Activated CD8-positive, alpha-beta T cell treated with anti-CD3 and anti-CD28 coated beads, Interleukin-2, amount 10 ng/mL, durations not matched to agents 7 days and 5 days (primary cell): ENCODE measurements at regions not wholly inside any gene's neighbourhood (a gene's known extent, or its start where the extent isn't known, plus 50 kb on each side); places are given as distances from the start of the nearest gene placed in this dataset.
A peak's percentile ranks its signal among the peaks of the same experiment; 100 is the strongest.
"Not testable (repeated sequence)": the region's sequence is repeated elsewhere in the genome, so short reads cannot be mapped to it uniquely, and the experiment has no call there.

Experiments used
- ATAC-seq: fragments of 150-1000 bp; cut with Tn5 transposase; one replicate; pipeline ENCODE4 v1.10.0; 2021; ENCODE audit warnings: moderate library complexity
- CTCF ChIA-PET: fragments of 350-600 bp; sonication (Branson Sonifier 250); formaldehyde crosslinking; loops from one replicate; lab custom pipeline; 2021; ENCODE audit warnings: antibody characterized with exemption; lab: Charles Lee
- POLR2A ChIA-PET: fragments of 350-600 bp; sonication (Branson Sonifier 250); formaldehyde crosslinking; loops from one replicate; lab custom pipeline; 2021; ENCODE audit warnings: antibody characterized with exemption; lab: Charles Lee
- DNase-seq: peaks from one replicate; pipeline ENCODE4 v3.0.0-alpha.2; 2020
- H3K27ac Mint-ChIP-seq: one replicate; pipeline ENCODE4 v1.8.0; 2021; ENCODE audit warnings: mild to moderate bottlenecking, mixed read lengths
- H3K27me3 Mint-ChIP-seq: one replicate; pipeline ENCODE4 v1.8.0; 2021; ENCODE audit warnings: low read depth, mixed read lengths
- H3K36me3 Mint-ChIP-seq: one replicate; pipeline ENCODE4 v1.8.0; 2021; ENCODE audit warnings: low read depth, mixed read lengths
- H3K4me1 Mint-ChIP-seq: one replicate; pipeline ENCODE4 v1.8.0; 2021; ENCODE audit warnings: low read depth, mixed read lengths
- H3K4me3 Mint-ChIP-seq: one replicate; pipeline ENCODE4 v1.8.0; 2021; ENCODE audit warnings: mild to moderate bottlenecking, mixed read lengths
- H3K9me3 Mint-ChIP-seq: one replicate; pipeline ENCODE4 v1.8.0; 2022; ENCODE audit warnings: mixed read lengths; ENCODE audit not compliant: insufficient read depth

DNA sequence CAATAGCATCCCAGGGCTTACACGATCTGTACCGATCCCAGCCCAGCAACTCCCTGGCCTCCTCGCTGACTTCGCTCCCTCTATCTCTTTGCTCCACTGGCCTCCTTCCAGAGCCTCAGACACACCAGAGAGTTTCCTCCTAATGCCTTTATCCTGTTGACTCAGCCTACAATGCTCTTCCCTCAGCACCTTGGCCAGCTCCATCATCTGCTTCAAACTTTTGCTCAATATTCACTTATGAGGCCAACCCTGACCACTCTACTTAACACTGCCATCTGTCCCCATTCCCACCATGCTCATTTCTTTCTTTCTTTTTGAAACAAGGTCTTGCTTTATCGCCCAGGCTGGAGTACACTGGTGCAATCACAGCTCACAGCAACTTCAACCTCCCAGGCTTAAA is 180.9 kb downstream of the CEP170 start:
- H3K27me3 Mint-ChIP-seq, ATAC-seq, CTCF ChIA-PET, H3K4me3 Mint-ChIP-seq, H3K36me3 Mint-ChIP-seq, DNase-seq, H3K9me3 Mint-ChIP-seq, H3K27ac Mint-ChIP-seq, POLR2A ChIA-PET, H3K4me1 Mint-ChIP-seq: not testable (repeated sequence)

GRCh38 chr1:243067056-243067455 is 188.0 kb downstream of the CEP170 start:
- POLR2A ChIA-PET, H3K27me3 Mint-ChIP-seq: not testable (repeated sequence)

DNA sequence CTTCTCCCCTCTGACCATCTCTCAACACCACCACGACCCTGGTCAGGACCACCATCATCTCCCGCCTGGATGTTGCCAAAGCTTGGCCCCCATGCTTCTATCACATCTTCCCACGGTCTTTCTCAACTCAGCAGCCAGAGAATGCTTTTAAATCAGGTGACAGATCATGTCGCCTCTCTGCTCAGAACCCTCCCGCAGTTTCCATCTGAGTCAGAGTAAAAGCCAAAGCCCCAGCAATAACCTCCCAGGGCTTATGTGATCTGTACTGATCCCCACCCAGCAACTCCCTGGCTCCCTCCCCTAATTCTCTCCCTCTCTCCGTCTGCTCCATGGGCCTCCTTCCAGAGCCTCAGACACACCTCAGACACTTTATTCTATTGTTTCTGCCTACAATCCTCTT is 193.1 kb downstream of the CEP170 start:
- H3K4me1 Mint-ChIP-seq, H3K27ac Mint-ChIP-seq, H3K4me3 Mint-ChIP-seq, CTCF ChIA-PET, ATAC-seq, H3K27me3 Mint-ChIP-seq, H3K36me3 Mint-ChIP-seq, DNase-seq, H3K9me3 Mint-ChIP-seq, POLR2A ChIA-PET: not testable (repeated sequence)

More at GRCh38 chr1:243067056-243067455, 188.0 kb downstream of the CEP170 start:
- ATAC-seq, H3K4me3 Mint-ChIP-seq, H3K9me3 Mint-ChIP-seq, DNase-seq, CTCF ChIA-PET, H3K4me1 Mint-ChIP-seq, H3K27ac Mint-ChIP-seq, H3K36me3 Mint-ChIP-seq: not testable (repeated sequence)

GRCh38 chr1:243055510-243055909 is 199.6 kb downstream of the CEP170 start:
- ATAC-seq, H3K27ac Mint-ChIP-seq, POLR2A ChIA-PET, CTCF ChIA-PET, H3K9me3 Mint-ChIP-seq, H3K4me1 Mint-ChIP-seq, H3K36me3 Mint-ChIP-seq, H3K4me3 Mint-ChIP-seq, H3K27me3 Mint-ChIP-seq, DNase-seq: not testable (repeated sequence)

DNA sequence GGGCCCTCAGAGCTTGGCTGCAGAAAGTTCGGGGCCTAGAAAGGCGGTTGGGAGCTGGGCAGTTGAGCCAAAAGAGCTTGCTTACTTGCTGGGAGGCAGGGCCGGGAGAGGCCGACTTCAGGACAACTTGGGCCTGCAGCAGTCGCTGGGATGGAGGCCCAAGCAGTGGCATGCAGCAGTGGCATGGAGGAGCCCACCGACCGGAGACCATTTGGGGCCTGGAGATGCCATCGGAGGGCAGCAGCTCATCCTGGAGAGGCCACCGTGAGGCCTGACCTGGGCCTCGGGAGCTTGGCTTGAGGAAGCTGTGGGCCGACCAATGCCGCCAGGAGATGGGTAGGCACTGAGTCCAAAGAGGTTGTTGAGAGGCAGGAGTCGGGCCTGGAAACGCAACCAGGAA is 200.0 kb downstream of the CEP170 start:
- ATAC-seq, POLR2A ChIA-PET, DNase-seq, H3K4me3 Mint-ChIP-seq, H3K9me3 Mint-ChIP-seq, H3K4me1 Mint-ChIP-seq, H3K27me3 Mint-ChIP-seq, CTCF ChIA-PET, H3K36me3 Mint-ChIP-seq, H3K27ac Mint-ChIP-seq: not testable (repeated sequence)

DNA sequence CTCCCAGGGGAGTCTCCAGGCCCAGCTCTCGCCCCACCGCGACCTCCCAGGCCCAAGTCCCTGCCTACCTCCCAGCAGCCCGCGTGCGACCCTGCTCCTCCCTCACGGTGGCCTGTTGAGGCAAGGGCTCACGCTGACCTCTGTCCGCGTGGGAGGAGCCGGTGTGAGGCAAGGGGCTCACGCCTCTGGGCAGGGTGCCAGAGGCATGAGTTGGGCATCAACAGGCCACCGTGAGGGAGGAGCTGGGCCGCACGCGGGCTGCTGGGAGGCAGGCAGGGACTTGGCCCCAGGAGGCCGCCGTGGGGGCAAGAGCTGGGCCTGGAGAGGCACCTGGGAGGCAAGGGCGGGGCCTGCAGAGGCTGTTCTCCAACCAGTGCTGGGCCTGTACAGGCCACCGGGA is 200.4 kb downstream of the CEP170 start:
- CTCF ChIA-PET, ATAC-seq, H3K9me3 Mint-ChIP-seq, H3K36me3 Mint-ChIP-seq, H3K4me1 Mint-ChIP-seq, H3K27ac Mint-ChIP-seq, H3K4me3 Mint-ChIP-seq, POLR2A ChIA-PET, DNase-seq, H3K27me3 Mint-ChIP-seq: not testable (repeated sequence)

GRCh38 chr1:243053048-243053447 is 202.0 kb downstream of the CEP170 start:
- H3K4me3 Mint-ChIP-seq, DNase-seq, ATAC-seq, H3K9me3 Mint-ChIP-seq, H3K27me3 Mint-ChIP-seq, H3K27ac Mint-ChIP-seq, CTCF ChIA-PET, H3K4me1 Mint-ChIP-seq, H3K36me3 Mint-ChIP-seq, POLR2A ChIA-PET: not testable (repeated sequence)

DNA sequence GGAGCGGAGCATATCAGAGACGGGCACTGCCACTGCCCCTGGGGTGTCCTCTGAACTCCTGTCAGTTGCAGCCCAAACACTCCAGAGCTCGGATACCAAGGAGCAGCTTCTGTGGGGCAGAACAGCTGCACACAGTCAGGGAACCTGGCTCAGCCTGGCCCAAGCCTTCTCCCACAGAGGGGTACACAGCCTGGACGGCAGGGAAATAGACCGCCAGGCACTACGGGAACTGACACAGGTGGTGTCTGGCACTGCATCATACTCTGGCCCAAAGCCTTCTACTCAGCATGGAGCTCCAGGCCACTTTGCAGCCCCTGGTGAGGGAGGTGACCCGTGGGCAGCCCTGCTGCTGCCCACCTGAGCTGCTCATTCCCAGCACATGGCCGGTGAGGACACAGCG is 204.5 kb downstream of the CEP170 start:
- H3K4me1 Mint-ChIP-seq, H3K27me3 Mint-ChIP-seq, H3K4me3 Mint-ChIP-seq, H3K27ac Mint-ChIP-seq, DNase-seq, POLR2A ChIA-PET, H3K36me3 Mint-ChIP-seq, ATAC-seq, CTCF ChIA-PET, H3K9me3 Mint-ChIP-seq: not testable (repeated sequence)

- H3K4me1 Mint-ChIP-seq, CTCF ChIA-PET, H3K27me3 Mint-ChIP-seq, H3K36me3 Mint-ChIP-seq, H3K27ac Mint-ChIP-seq, ATAC-seq, H3K9me3 Mint-ChIP-seq, POLR2A ChIA-PET, H3K4me3 Mint-ChIP-seq, DNase-seq: not testable (repeated sequence)
Observed at GRCh38 chr1:243049716-243050115, 205.4 kb downstream of the CEP170 start.

DNA sequence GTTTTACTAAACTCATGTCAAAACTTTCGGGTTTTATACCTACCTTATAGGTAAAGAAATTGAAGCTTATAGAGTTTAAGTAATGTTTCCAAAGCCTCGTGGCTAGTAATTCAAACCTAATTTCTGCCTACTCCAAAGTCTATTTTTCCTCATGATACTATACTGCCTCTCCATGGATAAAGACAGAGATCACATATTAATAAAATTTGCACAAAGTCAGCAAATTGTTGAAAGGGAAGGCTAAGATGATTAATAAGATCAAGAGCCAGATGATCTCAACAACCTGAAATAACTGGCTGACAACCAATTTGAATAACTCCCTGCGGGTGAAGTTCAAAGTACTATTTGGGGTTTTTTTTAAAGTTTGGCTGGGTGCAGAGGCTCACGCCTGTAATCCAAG is 233.7 kb downstream of the CEP170 start:
- H3K9me3 Mint-ChIP-seq, DNase-seq, H3K4me3 Mint-ChIP-seq, H3K4me1 Mint-ChIP-seq, H3K27ac Mint-ChIP-seq, CTCF ChIA-PET, H3K27me3 Mint-ChIP-seq, POLR2A ChIA-PET, ATAC-seq, H3K36me3 Mint-ChIP-seq: not testable (repeated sequence)

DNA sequence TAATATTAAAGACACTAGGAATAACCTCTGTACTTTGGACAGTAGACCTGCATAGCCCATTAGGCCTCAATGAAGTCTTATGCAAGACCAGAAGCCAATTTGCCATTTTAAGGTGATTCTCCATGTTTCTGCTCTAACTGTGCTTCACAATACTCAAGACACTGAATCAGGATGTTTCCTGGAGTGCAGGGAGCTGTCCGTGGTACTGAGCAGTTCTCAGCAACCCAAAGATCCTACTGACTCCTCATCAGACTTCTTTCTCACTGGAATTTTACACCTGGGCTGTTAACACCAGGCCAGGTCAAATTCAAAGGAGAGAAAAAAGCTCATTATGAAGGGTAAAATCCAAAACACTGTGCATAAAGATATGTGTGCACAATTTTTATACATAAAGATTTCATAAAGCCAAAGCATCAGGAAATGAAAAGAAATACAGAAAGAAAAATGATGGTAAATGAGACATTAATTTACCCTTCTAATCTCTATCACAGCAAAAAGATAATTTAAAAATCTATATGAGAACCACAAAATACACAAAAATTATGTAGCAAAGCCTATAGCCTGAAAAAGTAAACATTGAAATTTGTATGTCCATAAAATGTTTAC is 235.9 kb downstream of the CEP170 start:
- ATAC-seq, H3K4me1 Mint-ChIP-seq, H3K27me3 Mint-ChIP-seq, H3K36me3 Mint-ChIP-seq, H3K9me3 Mint-ChIP-seq, H3K27ac Mint-ChIP-seq, CTCF ChIA-PET, H3K4me3 Mint-ChIP-seq, POLR2A ChIA-PET: not testable (repeated sequence)
- DNase-seq = peak; percentile 73

GRCh38 chr1:243010719-243011118 is 244.4 kb downstream of the CEP170 start:
- DNase-seq, ATAC-seq, H3K4me3 Mint-ChIP-seq, H3K9me3 Mint-ChIP-seq, H3K27ac Mint-ChIP-seq, H3K36me3 Mint-ChIP-seq, POLR2A ChIA-PET, H3K4me1 Mint-ChIP-seq, CTCF ChIA-PET, H3K27me3 Mint-ChIP-seq: not testable (repeated sequence)

- CTCF ChIA-PET, H3K36me3 Mint-ChIP-seq, ATAC-seq, POLR2A ChIA-PET, DNase-seq, H3K4me1 Mint-ChIP-seq, H3K9me3 Mint-ChIP-seq, H3K27me3 Mint-ChIP-seq, H3K4me3 Mint-ChIP-seq, H3K27ac Mint-ChIP-seq: not testable (repeated sequence)
Observed at GRCh38 chr1:243001003-243001402, 254.1 kb downstream of the CEP170 start.
